Mucosa of descending colon (tissue), 3 donors: ENCODE measurements at regions not wholly inside any gene's neighbourhood (a gene's known extent, or its start where the extent isn't known, plus 50 kb on each side); places are given as distances from the start of the nearest gene placed in this dataset.

Source experiments
- ATAC-seq: fragments of 200-7000 bp; cut with Tn5 transposase; one replicate; pipeline ENCODE4 v1.9.1; 2020; ENCODE audit warnings: mild to moderate bottlenecking, moderate library complexity
- DNase-seq, 3 donors: peaks; one replicate each; pipeline ENCODE4 v3.0.0-alpha.2; 2020
- H3K36me3 ChIP-seq: fragments of 200-600 bp; one replicate; pipeline ENCODE4 v1.8.0; 2021; ENCODE audit warnings: low read depth, mild to moderate bottlenecking
- H3K4me1 ChIP-seq: fragments of 200-600 bp; one replicate; pipeline ENCODE4 v1.8.0; 2021; ENCODE audit warnings: low read depth, mild to moderate bottlenecking
- H3K4me3 ChIP-seq: fragments of 200-600 bp; one replicate; pipeline ENCODE4 v1.8.0; 2021; ENCODE audit warnings: mild to moderate bottlenecking
- H3K9me3 ChIP-seq: fragments of 200-600 bp; one replicate; pipeline ENCODE4 v1.8.0; 2021; ENCODE audit warnings: mild to moderate bottlenecking
- intact Hi-C, 2 donors: fragments of 100-400 bp; cut with DNase I in 1 of 2; cut with micrococcal nuclease in 1 of 2; formaldehyde crosslinking; loops; one replicate each; pipeline versions ENCODE4 v1.11.0 to v1.11.1; 2022; cut with DNase I, micrococcal nuclease
- TF ChIP-seq, protein P1 (sequence below): fragments of 200-600 bp; IDR thresholded peaks from one replicate; pipeline ENCODE4 v1.8.0; 2022; ENCODE audit warnings: antibody characterized with exemption, mild to moderate bottlenecking
- donor health status: DM: no; HTN: no; CAD: no; lungs with moderate emphysema.
- donor health status: DM: no; HTN: no; CAD: no.
- donor health status: DM: no; HTN: yes; CAD: no.

DNA sequence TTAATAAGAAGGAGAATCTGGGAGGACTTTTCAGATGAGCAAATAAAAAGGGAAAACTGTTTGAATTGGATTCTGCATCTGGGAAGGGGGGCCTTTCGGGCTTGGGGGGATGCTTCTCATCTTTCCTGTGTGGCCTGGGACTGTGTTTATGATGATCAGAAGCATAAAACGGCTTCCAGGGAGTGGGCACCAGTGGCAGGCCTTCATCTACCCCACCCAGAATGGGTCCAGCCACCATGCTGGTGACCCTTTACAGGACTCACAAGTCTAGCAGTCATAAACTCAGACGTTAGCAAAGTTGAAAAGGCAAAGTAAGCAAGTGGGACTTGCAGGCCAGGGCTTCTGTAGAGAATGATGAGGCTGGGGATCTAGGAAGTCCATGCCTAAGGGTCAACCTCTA lies 198.3 kb upstream of the ZMIZ1 start:
- intact Hi-C loops = no loop called here
- DNase-seq (no peak), ATAC-seq (no peak)
- TF ChIP-seq, protein P1, sequence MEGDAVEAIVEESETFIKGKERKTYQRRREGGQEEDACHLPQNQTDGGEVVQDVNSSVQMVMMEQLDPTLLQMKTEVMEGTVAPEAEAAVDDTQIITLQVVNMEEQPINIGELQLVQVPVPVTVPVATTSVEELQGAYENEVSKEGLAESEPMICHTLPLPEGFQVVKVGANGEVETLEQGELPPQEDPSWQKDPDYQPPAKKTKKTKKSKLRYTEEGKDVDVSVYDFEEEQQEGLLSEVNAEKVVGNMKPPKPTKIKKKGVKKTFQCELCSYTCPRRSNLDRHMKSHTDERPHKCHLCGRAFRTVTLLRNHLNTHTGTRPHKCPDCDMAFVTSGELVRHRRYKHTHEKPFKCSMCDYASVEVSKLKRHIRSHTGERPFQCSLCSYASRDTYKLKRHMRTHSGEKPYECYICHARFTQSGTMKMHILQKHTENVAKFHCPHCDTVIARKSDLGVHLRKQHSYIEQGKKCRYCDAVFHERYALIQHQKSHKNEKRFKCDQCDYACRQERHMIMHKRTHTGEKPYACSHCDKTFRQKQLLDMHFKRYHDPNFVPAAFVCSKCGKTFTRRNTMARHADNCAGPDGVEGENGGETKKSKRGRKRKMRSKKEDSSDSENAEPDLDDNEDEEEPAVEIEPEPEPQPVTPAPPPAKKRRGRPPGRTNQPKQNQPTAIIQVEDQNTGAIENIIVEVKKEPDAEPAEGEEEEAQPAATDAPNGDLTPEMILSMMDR = no peak
- Histone ChIP-seq H3K9me3 (no peaks in the 10 kb centered on the region), H3K36me3 (no peaks in the 10 kb centered on the region), H3K4me3 (no peak overlapping the region), H3K4me1 (no peaks in the 10 kb centered on the region)

DNA sequence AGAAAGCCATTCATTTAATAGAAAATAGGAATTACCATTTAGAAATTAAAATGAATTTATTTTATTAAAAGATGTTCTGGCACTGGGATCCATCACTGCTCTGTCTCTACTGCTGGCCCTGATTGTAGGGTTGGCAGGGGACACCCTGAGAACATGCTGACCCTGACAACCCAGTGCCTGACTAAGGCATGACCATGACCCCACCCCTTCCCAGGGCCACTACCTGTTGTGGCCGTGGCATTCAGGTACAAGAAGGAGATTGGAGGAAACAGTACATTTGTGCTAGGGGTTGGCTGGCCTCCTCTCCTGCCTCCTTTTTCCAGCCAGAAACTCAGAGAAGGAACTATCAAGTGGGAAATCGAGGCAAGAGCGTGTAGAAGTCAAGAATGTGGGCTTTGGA lies 197.0 kb upstream of the ZMIZ1 start:
- TF ChIP-seq, protein P1 = no peak
- DNase-seq = no peak

DNA sequence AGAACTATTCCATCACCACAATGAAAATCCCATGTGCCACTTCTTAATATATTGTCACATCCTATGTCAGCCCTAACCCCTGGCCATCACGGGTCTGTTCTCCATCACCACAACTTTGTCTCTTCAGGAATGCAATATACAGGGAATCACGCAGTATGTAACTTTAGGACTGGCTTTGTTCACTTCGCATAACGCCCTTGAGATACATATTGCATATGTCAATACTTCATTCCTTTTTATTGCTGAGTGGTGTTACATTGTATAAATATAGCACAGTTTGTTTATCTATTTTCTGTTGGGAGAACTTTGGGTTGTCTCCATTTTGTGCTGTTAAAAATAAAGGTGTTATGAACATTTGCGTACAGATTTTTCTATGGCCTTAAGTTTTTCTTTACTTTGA lies 195.4 kb upstream of the ZMIZ1 start:
- Histone ChIP-seq H3K4me3 (no peak overlapping the region), H3K9me3 (no peaks in the 10 kb centered on the region), H3K4me1 (no peaks in the 10 kb centered on the region), H3K36me3 (no peaks in the 10 kb centered on the region)
- TF ChIP-seq, protein P1 = no peak
- intact Hi-C loops = no loop called here
- DNase-seq (no peak), ATAC-seq (no peak)

More for the DNA sequence above, 197.0 kb upstream of the ZMIZ1 start:
- intact Hi-C loops = no loop called here
- no peaks in the 10 kb centered on the region for H3K9me3 ChIP-seq
- no peaks in the 10 kb centered on the region for H3K36me3 ChIP-seq
- H3K4me1 ChIP-seq = no peaks in the 10 kb centered on the region
- ATAC-seq = no peak
- no peak overlapping the region for H3K4me3 ChIP-seq

DNA sequence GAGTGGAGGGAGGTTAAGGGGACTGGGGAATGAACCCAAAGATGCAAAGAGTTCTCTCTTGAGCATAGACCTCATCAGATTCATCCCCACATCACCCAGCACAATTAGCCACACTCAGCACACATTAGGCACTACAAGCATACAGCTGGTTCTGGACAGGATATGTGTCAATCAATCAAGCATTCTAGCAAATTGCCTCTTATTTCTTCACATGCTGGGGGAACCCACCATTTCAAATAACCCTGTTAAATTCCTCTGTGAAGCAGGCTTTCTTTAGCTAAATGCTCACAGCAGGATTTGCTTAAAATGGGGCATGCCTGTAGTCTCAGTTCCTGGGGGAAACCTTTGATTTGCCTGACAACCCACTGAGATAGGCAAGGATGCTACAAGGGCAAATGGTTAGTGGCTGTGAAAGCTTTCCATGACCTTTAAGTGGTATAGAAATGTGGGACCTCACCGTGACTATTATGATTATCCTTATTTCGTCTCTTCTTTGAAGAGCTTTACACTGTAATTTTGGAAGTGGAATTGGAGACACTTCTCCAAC lies 193.4 kb upstream of the ZMIZ1 start:
- no peaks in the 10 kb centered on the region for H3K36me3 ChIP-seq
- DNase-seq = no peak

DNA sequence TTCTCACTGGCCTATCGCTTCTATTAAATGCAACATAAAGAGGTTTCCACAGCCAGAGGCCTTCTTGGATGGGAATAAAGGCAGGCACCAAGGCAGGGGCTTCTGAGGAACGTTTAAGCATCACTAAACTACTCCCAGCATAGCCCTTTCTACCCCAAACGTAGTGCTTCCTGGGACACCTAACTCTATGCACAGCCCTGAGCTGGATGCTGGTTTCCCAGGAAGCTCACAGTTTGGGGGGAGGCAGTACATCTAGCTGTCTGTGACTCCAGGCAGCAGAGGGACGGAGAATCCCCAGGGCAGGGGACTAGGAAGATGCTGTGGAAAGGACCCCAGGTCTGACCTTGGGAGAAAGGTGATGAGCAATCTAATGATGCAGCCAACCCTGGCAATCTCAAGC lies 192.8 kb upstream of the ZMIZ1 start:
- intact Hi-C loops = no loop called here
- no peak for ATAC-seq
- TF ChIP-seq, protein P1 = no peak

More for the DNA sequence above, 193.4 kb upstream of the ZMIZ1 start:
- Histone ChIP-seq H3K4me3 (no peak overlapping the region), H3K9me3 (peaks cover 5% of the 10 kb centered on the region), H3K4me1 (no peaks in the 10 kb centered on the region)
- no peak for ATAC-seq
- TF ChIP-seq, protein P1 = no peak
- intact Hi-C loops = no loop called here

DNA sequence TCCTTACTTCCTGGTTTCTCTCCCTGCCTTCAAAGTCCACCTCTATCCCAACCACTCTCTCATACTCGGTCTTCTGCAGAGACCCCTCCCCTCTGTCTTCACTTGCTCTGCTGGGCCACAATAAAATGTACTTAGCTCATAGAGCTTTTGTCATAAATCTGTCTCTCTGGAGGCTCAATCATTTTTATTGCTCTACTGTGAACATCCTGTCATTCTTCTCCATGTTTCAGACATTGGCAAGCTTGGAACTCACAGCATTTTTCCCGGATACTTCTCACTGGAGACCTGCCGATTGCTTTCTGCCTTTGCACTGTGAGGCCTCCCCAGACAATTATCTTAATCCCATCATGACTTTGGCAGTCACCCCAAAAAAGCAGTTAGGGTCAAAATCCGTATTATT lies 192.3 kb upstream of the ZMIZ1 start:
- intact Hi-C loops = no loop called here
- DNase-seq (no peak), ATAC-seq (no peak)
- TF ChIP-seq, protein P1 = no peak
- Histone ChIP-seq H3K4me1 (no peaks in the 10 kb centered on the region), H3K9me3 (peaks cover 5% of the 10 kb centered on the region), H3K36me3 (no peaks in the 10 kb centered on the region), H3K4me3 (no peak overlapping the region)

More for the DNA sequence above, 192.8 kb upstream of the ZMIZ1 start:
- DNase-seq = no peak
- Histone ChIP-seq H3K36me3 (no peaks in the 10 kb centered on the region), H3K4me3 (no peak overlapping the region), H3K4me1 (no peaks in the 10 kb centered on the region), H3K9me3 (peaks cover 5% of the 10 kb centered on the region)
